Esophagus (tissue), 2 donors: ENCODE measurements at regions not wholly inside any gene's neighbourhood (a gene's known extent, or its start where the extent isn't known, plus 50 kb on each side); places are given as distances from the start of the nearest gene placed in this dataset.

Experiments
- H3K27ac ChIP-seq, 2 donors: one replicate each; pipeline ENCODE4 v1.5.1; 2013; ENCODE audit warnings: low read depth in 2 of 2, mild to moderate bottlenecking in 2 of 2, inconsistent platforms in 1 of 2, low read length in 1 of 2, moderate library complexity in 1 of 2
- H3K27me3 ChIP-seq, 2 donors: one replicate each; pipeline ENCODE4 v1.6.1; 2013; ENCODE audit warnings: low read length in 2 of 2, control low read depth in 1 of 2, mild to moderate bottlenecking in 1 of 2; ENCODE audit not compliant: insufficient read depth in 2 of 2, control insufficient read depth in 1 of 2
- H3K36me3 ChIP-seq, 2 donors: one replicate each; pipeline ENCODE4 v1.6.1; 2013; ENCODE audit warnings: low read length in 1 of 2; ENCODE audit not compliant: control insufficient read depth in 2 of 2, insufficient read depth in 2 of 2
- H3K4me1 ChIP-seq, 2 donors: one replicate each; pipeline ENCODE4 v1.6.1; 2013; ENCODE audit warnings: low read length in 1 of 2; ENCODE audit not compliant: control insufficient read depth in 2 of 2, insufficient read depth in 2 of 2
- H3K4me3 ChIP-seq, 2 donors: one replicate each; pipeline ENCODE4 v1.5.1; 2013; ENCODE audit warnings: low read length in 2 of 2, mild to moderate bottlenecking in 2 of 2, low read depth in 1 of 2, moderate library complexity in 1 of 2
- H3K9me3 ChIP-seq, 2 donors: one replicate each; pipeline ENCODE4 v1.6.1; 2013; ENCODE audit warnings: mild to moderate bottlenecking in 2 of 2, low read depth in 1 of 2, low read length in 1 of 2, moderate library complexity in 1 of 2; ENCODE audit not compliant: control insufficient read depth in 2 of 2, insufficient read depth in 1 of 2
- WGBS, 2 donors: extraction: QIAGEN DNeasy Blood & Tissue Kit; methylation state at CpG; one replicate each; pipeline ENCODE4 v1.1.7; 2013; 5-methylcytosine and 5-hydroxymethylcytosine counted together
- donor health status: healthy with polysubstance abuse.
- donor health status: Bipolar disorder and iron deficiency.

DNA sequence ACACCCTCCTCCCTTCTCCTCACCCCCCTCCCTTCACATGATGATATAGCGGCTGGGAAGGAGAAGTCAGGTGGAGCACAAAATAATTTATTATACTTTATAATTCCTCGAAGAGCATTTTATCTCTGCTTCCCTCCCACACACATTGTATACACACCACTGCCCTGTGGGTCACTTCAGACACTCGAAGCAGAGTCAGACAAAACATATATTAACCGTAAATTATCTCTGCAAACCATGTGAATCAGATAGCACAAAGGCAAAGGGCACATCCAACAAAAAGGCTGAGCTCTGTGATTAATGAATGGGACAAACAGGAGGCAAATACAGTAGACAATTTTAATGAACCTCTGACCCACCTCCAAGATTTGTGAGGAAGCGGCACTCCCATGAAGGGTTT, 450.7 kb downstream of the GALC start:
- no peak overlapping the region for H3K27ac ChIP-seq
- H3K4me1 ChIP-seq: no peaks in the 10 kb centered on the region
- H3K9me3 ChIP-seq: no peaks in the 10 kb centered on the region
- no peaks in the 10 kb centered on the region for H3K27me3 ChIP-seq
- WGBS, 2 donors: 47 to 56% methylated on average over 5 of the region's 5 CpGs
- no peaks in the 10 kb centered on the region for H3K36me3 ChIP-seq
- H3K4me3 ChIP-seq: no peak overlapping the region

DNA sequence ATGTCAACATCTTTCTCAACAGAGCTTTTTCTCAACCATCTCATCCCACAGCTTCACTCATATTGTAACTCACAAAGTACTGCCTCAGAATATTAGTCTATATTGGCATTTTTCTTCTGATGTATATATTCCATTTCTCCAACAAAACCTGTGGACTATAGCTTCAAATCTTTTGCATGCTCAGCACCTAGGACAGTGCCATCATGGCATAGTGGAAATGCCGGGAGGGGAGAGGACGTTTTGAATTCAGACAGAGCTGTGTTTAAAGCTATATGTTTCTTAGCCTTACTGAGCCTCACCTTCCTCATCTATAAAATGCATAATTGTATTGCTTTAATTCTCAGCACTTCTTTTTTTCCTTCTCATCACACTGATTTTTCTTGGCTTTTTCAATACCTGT, 452.6 kb downstream of the GALC start:
- Histone ChIP-seq H3K27ac (no peak overlapping the region), H3K4me3 (no peak overlapping the region), H3K9me3 (no peaks in the 10 kb centered on the region), H3K27me3 (no peaks in the 10 kb centered on the region), H3K36me3 (no peaks in the 10 kb centered on the region), H3K4me1 (no peaks in the 10 kb centered on the region)
- 46 to 52% methylated on average over 2 of the region's 2 CpGs for WGBS, 2 donors

DNA sequence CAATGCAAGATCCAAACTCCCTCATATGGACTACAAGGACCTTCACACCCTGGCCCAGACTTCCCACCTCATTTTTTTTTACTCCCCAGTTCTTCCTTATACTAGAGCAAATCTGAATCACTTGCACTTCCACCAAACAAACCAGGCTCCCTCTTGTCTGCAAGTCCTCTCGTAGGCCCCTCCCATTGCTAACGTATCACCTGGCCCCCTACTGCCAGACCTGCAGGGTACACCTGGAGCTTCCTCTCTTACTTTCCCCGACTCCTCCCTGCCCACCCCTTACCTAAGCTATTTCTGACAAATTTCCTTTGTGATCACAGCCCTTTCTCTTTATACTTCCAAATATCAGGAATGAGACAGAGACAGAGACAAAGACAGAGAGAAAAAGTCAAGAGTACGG, 463.9 kb downstream of the GALC start:
- Histone ChIP-seq H3K36me3 (no peaks in the 10 kb centered on the region), H3K9me3 (peaks cover 0 to 6% of the 10 kb centered on the region in 2 donors), H3K4me1 (no peaks in the 10 kb centered on the region), H3K27me3 (no peaks in the 10 kb centered on the region), H3K4me3 (no peak overlapping the region), H3K27ac (no peak overlapping the region)
- WGBS, 2 donors: 49 to 53% methylated on average over 4 of the region's 4 CpGs

DNA sequence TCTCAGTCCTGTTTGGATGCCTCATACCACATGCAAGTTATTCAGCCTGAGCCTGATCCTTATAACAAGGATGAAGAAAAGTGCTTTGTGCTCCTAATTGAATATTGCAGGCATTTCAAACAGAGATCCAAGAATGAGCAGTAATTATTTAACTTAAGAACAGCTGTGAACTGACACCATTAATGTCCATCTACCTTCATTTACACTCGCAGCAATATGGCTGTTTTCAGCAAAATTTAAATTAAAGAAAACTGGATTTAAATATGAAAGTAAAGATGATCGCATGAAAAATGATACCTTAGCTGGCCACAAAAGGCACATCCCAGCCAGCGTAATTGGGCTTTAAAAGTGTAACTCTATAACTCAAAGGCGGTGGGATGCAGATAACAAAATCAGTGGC, 466.3 kb downstream of the GALC start:
- peaks cover 0 to 6% of the 10 kb centered on the region in 2 donors for H3K9me3 ChIP-seq

DNA sequence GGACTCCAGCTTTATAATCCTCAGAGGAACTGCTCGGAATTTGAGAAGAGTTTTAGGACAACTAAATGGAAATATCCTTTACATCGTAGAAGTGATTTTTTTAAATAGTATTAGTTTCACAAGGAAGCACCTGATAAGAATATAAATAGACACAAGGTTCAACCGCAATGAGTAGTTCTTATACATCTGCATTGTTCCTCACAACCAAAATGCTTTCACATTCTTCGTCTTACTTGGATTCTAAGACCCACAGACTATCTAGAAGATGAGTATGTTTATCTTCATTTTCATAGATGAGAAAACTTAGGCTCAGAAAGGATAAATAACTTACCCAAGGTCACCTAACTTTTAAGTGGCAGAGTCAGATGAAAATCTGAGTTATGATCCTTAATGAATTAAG, 469.0 kb downstream of the GALC start:
- Histone ChIP-seq H3K36me3 (no peaks in the 10 kb centered on the region), H3K27me3 (no peaks in the 10 kb centered on the region), H3K4me1 (no peaks in the 10 kb centered on the region), H3K9me3 (no peaks in the 10 kb centered on the region), H3K27ac (no peak overlapping the region), H3K4me3 (no peak overlapping the region)
- 83 to 84% methylated on average over 4 of the region's 4 CpGs for WGBS, 2 donors

More for the DNA sequence above, 466.3 kb downstream of the GALC start:
- Histone ChIP-seq H3K27ac (no peak overlapping the region), H3K4me3 (no peak overlapping the region), H3K36me3 (no peaks in the 10 kb centered on the region), H3K4me1 (no peaks in the 10 kb centered on the region), H3K27me3 (no peaks in the 10 kb centered on the region)
- 64 to 65% methylated on average over 4 of the region's 4 CpGs for WGBS, 2 donors

DNA sequence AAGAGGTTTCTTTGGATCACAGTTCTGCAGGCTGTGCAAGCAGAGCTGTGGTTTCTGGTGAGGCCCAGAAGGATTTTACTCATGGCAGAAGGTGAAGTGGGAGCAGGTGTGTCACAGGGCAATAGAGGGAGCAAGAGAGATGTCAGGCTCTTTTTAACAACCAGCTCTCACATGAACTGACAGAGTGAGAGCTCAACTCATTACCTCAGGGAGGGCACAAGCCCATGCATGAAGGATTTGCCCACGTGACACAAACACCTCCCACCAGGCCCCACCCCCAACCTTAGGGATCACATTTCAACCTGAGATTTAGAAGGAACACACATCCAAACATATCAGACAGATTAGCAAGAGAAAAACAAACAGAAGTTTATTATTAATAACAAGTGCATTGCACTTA, 470.4 kb downstream of the GALC start:
- no peaks in the 10 kb centered on the region for H3K27me3 ChIP-seq
- no peaks in the 10 kb centered on the region for H3K36me3 ChIP-seq
- no peak overlapping the region for H3K4me3 ChIP-seq
- no peaks in the 10 kb centered on the region for H3K9me3 ChIP-seq
- no peaks in the 10 kb centered on the region for H3K4me1 ChIP-seq
- no peak overlapping the region for H3K27ac ChIP-seq
- WGBS, 2 donors: 5 to 6% methylated on average over 1 of the region's 1 CpG

DNA sequence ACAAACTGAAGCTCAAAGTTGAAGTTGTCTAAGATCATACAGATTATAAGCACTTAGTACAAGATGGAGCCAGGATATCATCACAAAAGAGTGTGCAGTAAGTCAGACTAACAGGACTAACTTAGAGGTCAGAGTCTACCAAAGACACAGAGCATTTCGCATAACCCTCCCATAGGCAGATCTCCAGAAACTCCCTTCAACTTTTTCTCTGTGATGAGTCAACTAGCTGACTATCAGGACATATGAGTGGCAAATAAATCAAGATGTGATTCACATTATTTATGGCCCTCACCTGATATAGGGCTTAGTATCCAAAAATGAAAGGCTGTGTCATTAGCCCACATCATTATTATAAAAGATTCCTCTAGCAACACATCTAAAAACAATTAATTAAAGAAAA, 484.6 kb downstream of the GALC start:
- Histone ChIP-seq H3K4me3 (no peak overlapping the region), H3K27ac (no peak overlapping the region), H3K9me3 (no peaks in the 10 kb centered on the region), H3K27me3 (no peaks in the 10 kb centered on the region), H3K4me1 (no peaks in the 10 kb centered on the region), H3K36me3 (no peaks in the 10 kb centered on the region)
- WGBS, 2 donors: 43 to 88% methylated on average over 1 of the region's 1 CpG

DNA sequence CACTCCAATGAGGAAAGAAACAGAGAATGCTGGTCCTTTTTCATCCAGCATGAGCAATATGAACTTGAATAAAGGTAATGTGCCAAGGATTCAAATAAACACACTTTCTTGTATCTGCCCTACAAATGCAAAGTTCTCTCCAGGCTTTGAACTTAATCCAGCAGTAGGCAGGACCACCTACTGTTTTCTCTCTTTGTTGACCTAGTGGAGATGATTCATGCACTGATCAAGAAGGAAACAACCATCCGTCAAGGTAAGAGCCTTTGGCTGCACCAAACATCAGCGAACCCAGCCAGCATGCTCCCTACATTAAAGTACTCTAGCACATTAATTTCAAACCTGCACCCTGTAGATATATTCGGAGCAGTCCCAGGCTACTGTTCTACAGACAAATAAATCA, 489.3 kb downstream of the GALC start:
- H3K27ac ChIP-seq: no peak overlapping the region
- H3K9me3 ChIP-seq: peaks cover 0 to 2% of the 10 kb centered on the region in 2 donors
- H3K27me3 ChIP-seq: no peaks in the 10 kb centered on the region
- no peak overlapping the region for H3K4me3 ChIP-seq
- H3K36me3 ChIP-seq: no peaks in the 10 kb centered on the region
- H3K4me1 ChIP-seq: no peaks in the 10 kb centered on the region
- 49 to 59% methylated on average over 3 of the region's 3 CpGs for WGBS, 2 donors

DNA sequence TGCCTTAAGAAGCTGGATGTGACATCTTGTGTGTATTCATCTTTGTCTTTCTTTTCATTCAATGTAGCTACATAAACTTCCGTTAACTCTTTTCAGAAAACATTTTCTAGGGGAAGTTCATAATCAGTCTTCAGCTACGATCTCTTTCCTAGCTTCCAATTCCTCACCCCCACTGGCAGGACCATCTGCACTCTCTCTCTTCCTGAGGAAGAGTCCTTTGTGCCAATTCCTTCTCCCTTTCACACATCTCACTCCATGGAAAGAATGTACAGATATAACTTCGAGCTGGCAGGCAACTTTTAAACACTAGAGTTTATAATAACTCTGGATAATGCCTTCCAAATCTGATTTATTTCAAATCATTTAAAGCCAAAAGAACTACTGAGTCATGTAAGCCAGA, 495.7 kb downstream of the GALC start:
- Histone ChIP-seq H3K27ac (no peak overlapping the region), H3K36me3 (no peaks in the 10 kb centered on the region), H3K9me3 (peaks cover 0 to 2% of the 10 kb centered on the region in 2 donors), H3K27me3 (no peaks in the 10 kb centered on the region), H3K4me1 (no peaks in the 10 kb centered on the region), H3K4me3 (no peak overlapping the region)
- WGBS, 2 donors: 51 to 60% methylated on average over 3 of the region's 3 CpGs

DNA sequence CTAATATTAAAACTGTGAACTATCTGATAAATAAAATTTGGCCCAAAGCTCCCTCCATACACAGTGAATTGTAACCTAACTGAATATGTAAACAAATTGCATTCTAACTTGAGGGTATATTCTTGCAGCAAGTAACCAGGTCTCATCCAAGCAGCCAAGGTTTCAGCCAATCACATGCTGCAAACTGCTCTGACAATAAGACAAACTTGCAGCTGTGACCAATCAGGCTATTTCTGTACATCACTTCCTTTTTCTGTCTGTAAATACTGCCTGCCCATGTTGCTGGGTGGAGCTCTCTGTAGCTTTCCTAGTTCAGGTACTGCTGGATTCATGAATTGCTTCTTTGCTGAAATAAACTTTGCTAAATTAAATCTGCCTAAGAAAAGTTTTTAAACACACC, 499.0 kb downstream of the GALC start:
- no peak overlapping the region for H3K27ac ChIP-seq
- no peaks in the 10 kb centered on the region for H3K4me1 ChIP-seq
- H3K36me3 ChIP-seq: no peaks in the 10 kb centered on the region
- no peak overlapping the region for H3K4me3 ChIP-seq
- no peaks in the 10 kb centered on the region for H3K27me3 ChIP-seq
- peaks cover 0 to 2% of the 10 kb centered on the region in 2 donors for H3K9me3 ChIP-seq
